Endothelial cell of umbilical vein (primary cell): ENCODE measurements at regions not wholly inside any gene's neighbourhood (a gene's known extent, or its start where the extent isn't known, plus 50 kb on each side); places are given as distances from the start of the nearest gene placed in this dataset.

ENCODE experiments used
- BruUV-seq: library from RNA; stranded (reverse); fragments of 400-500 nt; replicated peaks from 2 replicates; lab custom pipeline; 2021; lab: Mats Ljungman, UMichigan
- CTCF ChIA-PET: fragments of 300-600, 350-600 bp; sonication (Branson Sonifier 250); formaldehyde crosslinking; loops from one replicate; lab custom pipeline; 2021; ENCODE audit warnings: antibody characterized with exemption, inconsistent platforms; lab: Charles Lee
- POLR2A ChIA-PET: fragments of 300-600, 350-600 bp; sonication (Branson Sonifier 250); formaldehyde crosslinking; loops from one replicate; lab custom pipeline; 2021; ENCODE audit warnings: antibody characterized with exemption, inconsistent platforms; lab: Charles Lee
- DNase-seq: peaks from one replicate; pipeline ENCODE4 v3.0.0-alpha.2; 2011; ENCODE audit warnings: low read depth, low spot score
- FAIRE-seq: peaks from 2 replicates; lab custom pipeline; 2011; peaks lifted over from hg19 to GRCh38; lab: Jason Lieb, UNC
- H2AFZ ChIP-seq: 2 replicates; pipeline ENCODE4 v1.6.0; 2012; ENCODE audit warnings: low read depth, low read length, control low read depth, inconsistent platforms
- H3K27ac ChIP-seq: 2 replicates; pipeline ENCODE4 v1.5.1; 2011; ENCODE audit warnings: low read depth, mild to moderate bottlenecking, control low read depth, low read length, moderate library complexity; ENCODE audit not compliant: insufficient read depth
- H3K27me3 ChIP-seq, 2 experiments: 2 replicates each; pipeline versions ENCODE4 v1.6.0 to v1.6.1; 2011; ENCODE audit warnings: low read length in 2 of 2, mixed read lengths in 1 of 2; ENCODE audit not compliant: control insufficient read depth in 2 of 2, insufficient read depth in 2 of 2
- H3K36me3 ChIP-seq, 2 experiments: 2 replicates in 1 of 2; 3 replicates in 1 of 2; pipeline ENCODE4 v1.5.1; 2011; ENCODE audit warnings: low read length in 2 of 2, mild to moderate bottlenecking in 1 of 2, moderate library complexity in 1 of 2; ENCODE audit not compliant: control insufficient read depth in 2 of 2, insufficient read depth in 2 of 2; ENCODE audit errors: extremely low read depth in 1 of 2
- H3K4me1 ChIP-seq: 3 replicates; pipeline ENCODE4 v1.5.1; 2011; ENCODE audit warnings: mild to moderate bottlenecking, low read length; ENCODE audit not compliant: control insufficient read depth, insufficient read depth; ENCODE audit errors: extremely low read depth
- H3K4me2 ChIP-seq: 2 replicates; pipeline ENCODE4 v1.6.1; 2011; ENCODE audit warnings: low read length, control low read depth, mixed read lengths; ENCODE audit not compliant: insufficient read depth
- H3K4me3 ChIP-seq, 3 experiments: fragments of 200-600 bp in 1 of 3; sonication (generic), shearing (Covaris generic) in 1 of 3; replicated peaks in 1 of 3; 2 replicates each; pipeline ENCODE4 v1.5.1; 2011 to 2016; ENCODE audit warnings: control low read depth in 3 of 3, low read length in 3 of 3, mild to moderate bottlenecking in 2 of 3, inconsistent platforms in 1 of 3, low read depth in 1 of 3, moderate library complexity in 1 of 3; ENCODE audit not compliant: insufficient read depth in 1 of 3
- H3K79me2 ChIP-seq: 2 replicates; pipeline ENCODE4 v1.6.0; 2012; ENCODE audit warnings: low read length, inconsistent platforms; ENCODE audit not compliant: control insufficient read depth, insufficient read depth
- H3K9ac ChIP-seq: replicated peaks from 2 replicates; pipeline ENCODE3; 2011; ENCODE audit warnings: low read length, control low read depth; ENCODE audit not compliant: insufficient read depth; ENCODE audit errors: extremely low read depth
- H3K9me1 ChIP-seq: replicated peaks from 3 replicates; pipeline ENCODE4 v1.6.0; 2011; ENCODE audit warnings: mild to moderate bottlenecking, low read length; ENCODE audit not compliant: control insufficient read depth, insufficient read depth; ENCODE audit errors: extremely low read depth
- H3K9me3 ChIP-seq: replicated peaks from 2 replicates; pipeline ENCODE4 v1.5.1; 2012; ENCODE audit warnings: low read length, inconsistent platforms; ENCODE audit not compliant: control insufficient read depth, insufficient read depth
- H4K20me1 ChIP-seq: replicated peaks from 2 replicates; pipeline ENCODE3; 2011; ENCODE audit warnings: mild to moderate bottlenecking, low read length; ENCODE audit not compliant: control insufficient read depth, insufficient read depth; ENCODE audit errors: extremely low read depth
- CTCF ChIP-seq, 2 donors: IDR thresholded peaks; 1 replicate in 1 of 2; 2 replicates in 1 of 2; pipeline ENCODE4 v1.5.1; 2011; ENCODE audit warnings: low read length in 2 of 2, mild to moderate bottlenecking in 2 of 2, moderate library complexity in 2 of 2, control low read depth in 1 of 2, inconsistent platforms in 1 of 2, low read depth in 1 of 2; ENCODE audit not compliant: insufficient read depth in 1 of 2; ENCODE audit errors: extremely low read depth in 1 of 2
- EZH2 ChIP-seq: IDR thresholded peaks from 2 replicates; pipeline ENCODE4 v1.6.1; 2012; ENCODE audit warnings: borderline replicate concordance, low read depth, mild to moderate bottlenecking, moderate library complexity, low read length, inconsistent platforms; ENCODE audit not compliant: severe bottlenecking
- FOS ChIP-seq: IDR thresholded peaks from 2 replicates; pipeline ENCODE4 v1.6.1; 2011; ENCODE audit warnings: mild to moderate bottlenecking, low read length, moderate library complexity, borderline replicate concordance; ENCODE audit not compliant: insufficient read depth
- GATA2 ChIP-seq: IDR thresholded peaks from 2 replicates; pipeline ENCODE4 v1.7.0; 2011; ENCODE audit warnings: low read depth, mild to moderate bottlenecking, moderate library complexity, mixed read lengths, low read length; ENCODE audit not compliant: insufficient read length, insufficient read depth
- JUN ChIP-seq: IDR thresholded peaks from 2 replicates; pipeline ENCODE4 v1.6.1; 2011; ENCODE audit warnings: borderline replicate concordance, low read depth; ENCODE audit not compliant: insufficient read length, insufficient read depth
- MAX ChIP-seq: IDR thresholded peaks from 2 replicates; pipeline ENCODE4 v1.6.1; 2011; ENCODE audit not compliant: insufficient read depth, insufficient read length
- MYC ChIP-seq: IDR thresholded peaks from one replicate; pipeline ENCODE4 v1.6.1; 2011; ENCODE audit warnings: mild to moderate bottlenecking, low read depth, low read length
- POLR2A ChIP-seq: IDR thresholded peaks from 2 replicates; pipeline ENCODE4 v1.6.1; 2012; ENCODE audit warnings: low read depth, mild to moderate bottlenecking, control low read depth, low read length
- POLR2AphosphoS5 ChIP-seq: IDR thresholded peaks from 2 replicates; pipeline ENCODE4 v1.6.1; 2012; ENCODE audit warnings: low read depth, mild to moderate bottlenecking, control low read depth, low read length, moderate library complexity; ENCODE audit not compliant: insufficient read depth
- dilution Hi-C: fragments of 300-500 bp; cut with MboI; formaldehyde crosslinking; loops from one replicate; pipeline ENCODE4 v1.15.0; 2019; ENCODE audit warnings: low sequenced_read_pairs; ENCODE audit not compliant: extremely low pct_ligation_motif_present
- intact Hi-C: fragments of 100-400 bp; cut with micrococcal nuclease; formaldehyde crosslinking; loops from one replicate; pipeline ENCODE4 v1.10.0; 2022

GRCh38 chr3:18774319-18775088 is 349.4 kb upstream of the SATB1 start:
- Histone ChIP-seq H3K4me2 (no peak overlapping the region), H3K9me3 (no peaks in the 10 kb centered on the region), H3K27me3 (no peaks in the 10 kb centered on the region), H3K9ac (no peak overlapping the region), H3K9me1 (no peaks in the 10 kb centered on the region), H2AFZ (no peak overlapping the region), H3K27ac (no peak overlapping the region), H4K20me1 (no peaks in the 10 kb centered on the region), H3K79me2 (no peaks in the 10 kb centered on the region), H3K4me3 (no peak overlapping the region), H3K36me3 (no peaks in the 10 kb centered on the region), H3K4me1 (no peaks in the 10 kb centered on the region)
- ChIA-PET CTCF (no interaction called here), POLR2A (no interaction called here)
- dilution Hi-C loops (no loop called here), intact Hi-C loops (no loop called here)
- DNase-seq = no peak
- FAIRE-seq = no peak
- no TSS peak for BruUV-seq
- no peak for TF ChIP-seq GATA2
- TF ChIP-seq JUN = no peak
- TF ChIP-seq POLR2A = no peak
- TF ChIP-seq POLR2AphosphoS5 = no peak
- TF ChIP-seq FOS = no peak
- no peak for TF ChIP-seq CTCF (IDR thresholded peaks at IDR 0.05; ENCODE audit: extremely low read depth in 1 of 2, insufficient read depth in 1 of 2, low read depth in 1 of 2, low read length in 2 of 2)
- no peak for TF ChIP-seq EZH2
- TF ChIP-seq MYC = no peak
- no peak for TF ChIP-seq MAX
